Astrocyte (in vitro differentiated cells and primary cell): ENCODE measurements at regions not wholly inside any gene's neighbourhood (a gene's known extent, or its start where the extent isn't known, plus 50 kb on each side); places are given as distances from the start of the nearest gene placed in this dataset.

ENCODE experiments used
- DNase-seq: peaks from one replicate; pipeline ENCODE4 v3.0.0-alpha.2; 2010; ENCODE audit warnings: low read depth
- FAIRE-seq: peaks from 2 replicates; lab custom pipeline; 2011; peaks lifted over from hg19 to GRCh38; lab: Jason Lieb, UNC
- H2AFZ ChIP-seq: 2 replicates; pipeline ENCODE4 v1.6.0; 2012; ENCODE audit warnings: low read depth, low read length, inconsistent platforms
- H3K27ac ChIP-seq: 2 replicates; pipeline ENCODE4 v1.5.1; 2011; ENCODE audit warnings: low read depth, low read length, inconsistent platforms
- H3K27me3 ChIP-seq: 2 replicates; pipeline ENCODE4 v1.6.0; 2011; ENCODE audit warnings: low read length, inconsistent platforms; ENCODE audit not compliant: insufficient read depth
- H3K36me3 ChIP-seq: 2 replicates; pipeline ENCODE4 v1.5.1; 2011; ENCODE audit warnings: low read length, inconsistent platforms; ENCODE audit not compliant: insufficient read depth
- H3K4me1 ChIP-seq: 2 replicates; pipeline ENCODE4 v1.5.1; 2011; ENCODE audit warnings: low read length, inconsistent platforms; ENCODE audit not compliant: insufficient read depth
- H3K4me2 ChIP-seq: 2 replicates; pipeline ENCODE4 v1.6.0; 2012; ENCODE audit warnings: low read length, inconsistent platforms
- H3K4me3 ChIP-seq: 2 replicates; pipeline ENCODE4 v1.5.1; 2011; ENCODE audit warnings: low read depth, mild to moderate bottlenecking, low read length, inconsistent platforms; ENCODE audit not compliant: insufficient read depth
- H3K79me2 ChIP-seq: 2 replicates; pipeline ENCODE4 v1.6.0; 2012; ENCODE audit warnings: mild to moderate bottlenecking, low read length, inconsistent platforms; ENCODE audit not compliant: insufficient read depth
- H3K9ac ChIP-seq: 2 replicates; pipeline ENCODE4 v1.6.0; 2012; ENCODE audit warnings: mild to moderate bottlenecking, low read length, inconsistent platforms
- H3K9me3 ChIP-seq: 2 replicates; pipeline ENCODE4 v1.5.1; 2012; ENCODE audit warnings: low read depth, mild to moderate bottlenecking, low read length, inconsistent platforms; ENCODE audit not compliant: insufficient read depth
- H4K20me1 ChIP-seq: 2 replicates; pipeline ENCODE4 v1.6.0; 2012; ENCODE audit warnings: low read length, inconsistent platforms; ENCODE audit not compliant: insufficient read depth
- H3K27ac Mint-ChIP-seq: one replicate; pipeline ENCODE4 v1.8.0; 2021; ENCODE audit warnings: mild to moderate bottlenecking, mixed read lengths; ENCODE audit not compliant: unreplicated experiment
- H3K27me3 Mint-ChIP-seq: one replicate; pipeline ENCODE4 v1.8.0; 2021; ENCODE audit warnings: low read depth, mixed read lengths; ENCODE audit not compliant: unreplicated experiment
- H3K36me3 Mint-ChIP-seq: one replicate; pipeline ENCODE4 v1.8.0; 2021; ENCODE audit warnings: low read depth, mixed read lengths; ENCODE audit not compliant: unreplicated experiment
- H3K4me1 Mint-ChIP-seq: one replicate; pipeline ENCODE4 v1.8.0; 2021; ENCODE audit warnings: low read depth, mixed read lengths; ENCODE audit not compliant: unreplicated experiment
- H3K4me3 Mint-ChIP-seq: one replicate; pipeline ENCODE4 v1.8.0; 2021; ENCODE audit warnings: mild to moderate bottlenecking, moderate library complexity, mixed read lengths; ENCODE audit not compliant: unreplicated experiment
- H3K9me3 Mint-ChIP-seq: one replicate; pipeline ENCODE4 v1.8.0; 2021; ENCODE audit warnings: mild to moderate bottlenecking, mixed read lengths; ENCODE audit not compliant: unreplicated experiment
- CTCF ChIP-seq: IDR thresholded peaks from 2 replicates; pipeline ENCODE4 v1.5.1; 2011; ENCODE audit warnings: low read depth, mild to moderate bottlenecking, inconsistent platforms, low read length, moderate library complexity; ENCODE audit not compliant: insufficient read depth
- EZH2 ChIP-seq: IDR thresholded peaks from 2 replicates; pipeline ENCODE4 v1.6.1; 2012; ENCODE audit warnings: mild to moderate bottlenecking, low read length, inconsistent platforms; ENCODE audit not compliant: insufficient read depth

GRCh38 chr5:101662263-101662662 is 633.8 kb downstream of the SLCO4C1 start:
- no peaks in the 10 kb centered on the region for H3K79me2 ChIP-seq
- no peak overlapping the region for H2AFZ ChIP-seq
- no peak overlapping the region for H3K27ac ChIP-seq
- DNase-seq, result no peak
- no peak for FAIRE-seq
- Mint-ChIP-seq H3K36me3 (no peaks in the 10 kb centered on the region), H3K27me3 (no peaks in the 10 kb centered on the region), H3K4me1 (peaks cover 5% of the 10 kb centered on the region), H3K27ac (no peak overlapping the region), H3K9me3 (no peaks in the 10 kb centered on the region), H3K4me3 (no peak overlapping the region)
- H3K36me3 ChIP-seq, result no peaks in the 10 kb centered on the region
- H3K9ac ChIP-seq, result no peak overlapping the region
- H3K27me3 ChIP-seq, result no peaks in the 10 kb centered on the region
- TF ChIP-seq EZH2, result no peak
- no peak for TF ChIP-seq CTCF
- H3K4me3 ChIP-seq, result no peak overlapping the region
- H3K9me3 ChIP-seq, result no peaks in the 10 kb centered on the region
- no peaks in the 10 kb centered on the region for H4K20me1 ChIP-seq
- no peaks in the 10 kb centered on the region for H3K4me1 ChIP-seq
- H3K4me2 ChIP-seq, result no peak overlapping the region

- no peak for FAIRE-seq
- no peaks in the 10 kb centered on the region for H3K27me3 Mint-ChIP-seq
- H3K27ac Mint-ChIP-seq, result peak overlapping the region; percentile 88
These were observed 637.7 kb downstream of the SLCO4C1 start for GRCh38 chr5:101658433-101658832.

More at GRCh38 chr5:101658433-101658832, 637.7 kb downstream of the SLCO4C1 start:
- Mint-ChIP-seq H3K36me3 (no peaks in the 10 kb centered on the region), H3K9me3 (no peaks in the 10 kb centered on the region), H3K4me1 (peaks cover 5% of the 10 kb centered on the region), H3K4me3 (no peak overlapping the region)
- DNase-seq, result no peak
- H3K4me3 ChIP-seq, result no peak overlapping the region
- H3K4me1 ChIP-seq, result no peaks in the 10 kb centered on the region
- H3K27me3 ChIP-seq, result no peaks in the 10 kb centered on the region
- no peak overlapping the region for H3K27ac ChIP-seq
- H3K4me2 ChIP-seq, result no peak overlapping the region
- H3K79me2 ChIP-seq, result no peaks in the 10 kb centered on the region
- no peaks in the 10 kb centered on the region for H3K36me3 ChIP-seq
- H4K20me1 ChIP-seq, result no peaks in the 10 kb centered on the region
- H3K9ac ChIP-seq, result no peak overlapping the region
- TF ChIP-seq EZH2 (no peak), CTCF (no peak)
- H2AFZ ChIP-seq, result no peak overlapping the region
- H3K9me3 ChIP-seq, result no peaks in the 10 kb centered on the region
